ENCODE measurements at regions not wholly inside any gene's neighbourhood (a gene's known extent, or its start where the extent isn't known, plus 50 kb on each side); places are given as distances from the start of the nearest gene placed in this dataset.

DNA sequence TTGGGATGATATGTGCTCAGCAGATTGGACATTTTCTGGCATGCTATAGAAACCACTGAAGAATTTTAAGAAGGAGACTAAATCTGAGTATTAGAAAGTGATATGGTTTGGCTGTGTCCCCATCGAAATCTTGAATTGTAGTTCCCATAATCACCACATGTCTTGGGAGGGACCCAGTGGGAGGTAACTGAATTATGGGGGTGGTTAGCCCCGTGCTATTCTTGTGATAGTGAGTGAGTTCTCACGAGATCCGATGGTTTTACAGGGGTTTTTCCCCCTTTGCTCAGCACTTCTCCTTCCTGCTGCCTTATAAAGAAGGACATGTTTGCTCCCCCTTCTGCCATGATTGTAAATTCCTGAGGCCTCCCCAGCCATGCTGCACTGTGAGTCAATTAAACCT is 535.9 kb upstream of the VRK2 start:
- DNase-seq (ENCODE audit: low spot score) = no peak

DNA sequence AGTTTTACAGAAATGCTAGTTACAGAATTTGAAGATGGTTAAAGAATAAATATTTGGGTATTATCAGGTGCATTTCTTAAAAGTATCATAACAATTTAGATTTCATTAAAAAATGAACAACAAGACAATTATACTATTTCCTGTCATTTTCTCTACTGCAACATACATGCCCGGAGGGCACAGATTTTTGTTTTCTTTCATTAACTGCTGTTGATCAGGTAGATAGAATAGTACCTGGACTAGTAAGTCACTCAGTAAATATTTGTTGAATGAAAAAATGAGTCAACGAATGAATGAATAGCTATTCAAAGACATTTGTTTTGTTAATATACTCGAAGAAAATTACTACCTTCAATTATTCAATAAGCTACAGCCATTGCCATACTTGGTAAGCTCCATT is 531.2 kb upstream of the VRK2 start:
- no peak for DNase-seq (ENCODE audit: low spot score)

DNA sequence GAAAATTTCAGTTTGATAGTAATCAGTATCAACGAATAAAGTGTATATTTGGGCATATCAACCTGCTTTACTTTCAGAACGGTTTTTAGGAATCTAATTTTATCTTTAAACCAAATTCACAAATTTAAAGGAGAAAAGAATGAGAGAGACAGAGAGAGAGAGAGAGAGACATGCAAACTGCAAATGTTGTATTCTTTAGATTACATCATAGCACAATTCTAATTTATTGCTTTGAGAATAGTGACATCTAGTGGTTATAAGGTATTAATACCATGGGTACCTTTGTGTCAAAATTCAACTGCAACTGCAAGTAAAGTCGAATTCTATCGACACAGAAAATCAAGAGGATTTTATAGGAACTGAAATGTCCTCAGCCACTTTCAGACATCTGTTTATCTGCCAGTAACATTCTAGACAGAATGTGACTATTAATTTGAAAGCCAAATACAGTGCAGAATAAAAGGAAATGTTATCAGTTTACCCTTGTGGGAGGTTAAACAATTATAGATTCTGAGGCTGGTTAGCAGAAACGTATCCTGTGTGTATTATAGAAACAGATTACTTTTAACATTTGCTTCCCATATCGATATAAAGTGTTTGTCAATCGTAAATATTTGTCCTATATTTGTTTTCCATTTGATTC is 529.8 kb upstream of the VRK2 start:
- peak; percentile 45 for DNase-seq (ENCODE audit: low spot score)

DNA sequence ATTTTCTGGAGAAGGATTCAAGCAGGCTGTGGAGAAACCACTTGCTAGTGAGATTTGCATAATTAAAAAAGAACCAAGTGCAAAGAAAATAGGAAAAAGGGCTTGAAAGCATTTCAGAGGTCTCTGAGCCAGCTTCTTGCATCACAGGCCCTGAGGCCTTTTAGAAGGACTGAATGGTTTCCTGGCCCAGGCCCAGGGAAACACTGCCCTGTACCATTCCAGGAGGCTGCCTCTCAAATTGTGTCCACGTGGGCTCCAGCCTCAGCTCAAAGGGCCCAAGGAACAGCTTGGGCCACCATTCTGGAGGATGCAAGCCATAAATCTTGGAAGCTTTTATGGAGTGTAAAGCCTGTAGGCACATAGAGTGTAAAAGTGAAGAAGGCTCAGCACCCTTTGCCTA is 523.3 kb upstream of the VRK2 start:
- DNase-seq (ENCODE audit: low spot score) = no peak

DNA sequence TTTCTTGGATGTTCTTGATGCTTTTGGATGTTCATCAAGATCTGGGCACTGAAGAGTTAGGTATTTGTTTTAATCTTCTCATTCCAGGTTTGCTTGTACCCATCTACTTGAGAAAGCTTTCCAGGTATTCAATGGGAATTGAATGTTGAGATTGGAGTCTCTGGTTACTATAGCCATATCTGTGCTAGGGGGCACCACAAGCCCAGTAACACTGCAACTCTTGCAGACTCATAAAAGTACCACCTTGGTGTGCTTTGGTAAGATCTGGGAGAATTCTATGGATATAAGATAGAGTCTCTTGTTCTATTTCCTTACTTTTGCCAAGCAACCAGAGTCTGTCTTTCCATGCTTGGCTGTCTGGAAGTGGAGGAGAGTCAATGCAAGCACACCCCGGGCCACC is 518.9 kb upstream of the VRK2 start:
- DNase-seq (ENCODE audit: low spot score) = no peak

DNA sequence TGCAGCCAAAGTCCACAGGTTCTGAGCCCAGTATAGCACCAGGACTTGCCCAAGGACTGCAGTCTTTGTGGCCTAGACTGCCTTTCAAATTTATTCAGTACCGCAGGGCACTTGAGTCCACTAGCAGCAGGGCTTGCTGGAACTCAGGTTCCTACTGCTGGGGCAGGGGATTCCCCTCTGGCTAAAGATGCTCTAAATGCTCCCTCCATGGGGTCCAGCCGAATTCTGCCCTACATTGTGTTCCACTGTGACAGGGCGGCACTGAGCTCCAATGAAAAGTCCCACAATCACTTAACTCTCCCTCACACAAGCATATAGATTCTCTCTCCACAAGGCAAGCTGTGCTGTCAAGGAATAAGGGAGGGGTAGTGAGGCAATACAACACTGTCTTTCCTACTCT is 518.1 kb upstream of the VRK2 start:
- no peak for DNase-seq (ENCODE audit: low spot score)

DNA sequence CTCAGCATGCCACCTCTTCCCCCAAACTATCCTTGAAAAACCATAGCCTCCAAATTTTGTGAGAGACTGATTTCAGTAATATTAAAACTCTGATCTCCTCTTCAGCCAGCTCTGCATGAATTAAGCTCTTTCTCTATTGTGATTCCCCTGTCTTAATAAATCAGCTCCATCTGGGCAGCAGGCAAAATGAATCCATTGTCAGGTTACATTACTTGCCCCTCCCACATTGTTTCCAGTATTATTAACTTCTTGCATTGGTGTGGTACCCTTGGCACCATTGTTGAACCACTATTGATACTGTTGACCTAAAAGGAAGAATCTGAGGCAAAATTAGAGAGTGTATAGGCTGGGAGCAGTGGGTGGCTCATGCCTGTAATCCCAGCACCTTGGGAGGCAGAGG is 512.2 kb upstream of the VRK2 start:
- no peak for DNase-seq (ENCODE audit: low spot score)

DNA sequence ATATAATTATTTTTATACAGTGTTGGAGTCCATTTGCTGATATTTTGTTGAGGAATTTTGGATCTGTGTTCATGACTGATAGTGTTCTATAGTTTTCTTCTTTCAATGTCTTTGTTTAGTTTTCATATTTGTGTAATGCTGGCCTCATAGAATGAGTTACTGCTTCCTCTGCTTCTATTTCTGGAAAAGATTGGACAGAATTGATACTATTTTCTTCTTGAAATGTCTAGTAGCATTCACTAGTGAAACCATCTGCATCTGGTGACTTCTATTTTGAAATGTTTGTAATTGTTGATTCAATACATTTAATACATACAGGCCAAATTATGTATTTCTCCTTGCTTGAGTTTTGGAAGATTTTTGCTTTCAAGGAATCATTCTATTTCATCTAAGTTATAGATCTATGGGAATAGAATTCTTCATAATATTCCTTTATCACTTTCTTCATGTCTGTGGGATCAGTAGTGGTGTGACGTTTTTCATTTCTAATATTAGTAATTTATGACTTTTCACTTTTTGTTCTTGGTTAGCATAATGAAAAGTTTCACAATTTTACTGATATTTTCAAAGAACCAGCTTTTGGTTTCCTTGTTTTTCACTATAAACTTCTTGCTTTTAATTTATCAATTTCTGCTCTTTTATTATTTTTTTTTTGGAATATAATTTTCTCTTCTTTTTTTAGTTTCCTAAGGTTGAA is 509.9 kb upstream of the VRK2 start:
- DNase-seq (ENCODE audit: low spot score) = no peak

DNA sequence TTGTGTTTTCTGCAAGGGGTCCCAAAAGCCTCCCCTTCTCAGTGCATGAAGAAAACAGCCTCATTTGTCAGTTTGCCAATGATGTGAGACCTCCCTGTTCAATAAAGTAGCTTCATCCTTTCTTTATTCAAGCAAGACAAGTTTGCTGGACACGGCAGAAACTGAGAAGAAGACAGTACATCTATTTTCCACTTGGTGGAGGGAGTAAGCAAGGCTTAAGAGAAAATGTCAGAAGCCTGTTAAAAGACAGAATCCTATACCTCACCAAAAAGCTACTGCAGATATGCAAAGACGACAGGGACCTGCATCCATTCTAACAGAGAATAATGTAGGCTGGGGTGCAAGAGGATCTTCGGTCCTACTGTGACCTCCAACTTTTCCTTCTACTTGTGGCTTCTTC is 506.8 kb upstream of the VRK2 start:
- no peak for DNase-seq (ENCODE audit: low spot score)

DNA sequence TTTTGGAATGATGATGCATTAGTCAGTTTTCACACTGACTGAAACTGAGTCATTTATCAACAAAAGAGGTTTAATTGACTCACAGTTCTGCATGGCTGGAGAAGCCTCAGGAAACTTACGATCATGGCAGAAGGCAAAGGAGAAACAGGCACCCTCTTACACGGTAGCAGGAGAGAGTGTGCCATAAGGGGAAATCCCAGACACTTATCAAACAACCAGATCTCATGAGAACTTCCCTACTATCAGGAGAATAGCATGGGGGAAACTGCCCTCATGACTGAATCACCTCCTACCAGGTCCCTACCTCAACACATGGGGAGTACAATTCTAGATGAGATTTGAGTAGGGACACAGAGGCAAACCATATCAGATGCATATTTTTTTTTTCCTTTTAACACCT is 504.5 kb upstream of the VRK2 start:
- DNase-seq (ENCODE audit: low spot score) = no peak

DNA sequence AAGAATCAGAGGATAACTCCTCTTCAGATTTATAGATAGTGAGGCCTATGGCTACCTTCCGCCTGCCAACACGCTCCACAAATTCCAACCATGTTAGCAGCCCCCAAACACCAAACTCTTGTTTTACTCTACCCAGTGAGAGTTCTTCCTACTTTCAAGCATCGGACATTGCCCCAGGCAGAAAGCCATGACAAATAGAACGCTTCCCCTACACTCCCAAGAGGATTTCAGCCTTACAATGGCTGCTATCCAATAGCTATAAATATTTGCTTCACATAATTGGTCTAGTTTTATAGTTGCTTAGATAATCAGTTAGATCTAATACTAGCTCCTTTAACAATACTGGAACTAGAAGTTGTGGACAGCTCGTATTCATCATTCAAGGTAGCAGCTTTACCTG is 503.4 kb upstream of the VRK2 start:
- no peak for DNase-seq (ENCODE audit: low spot score)

DNA sequence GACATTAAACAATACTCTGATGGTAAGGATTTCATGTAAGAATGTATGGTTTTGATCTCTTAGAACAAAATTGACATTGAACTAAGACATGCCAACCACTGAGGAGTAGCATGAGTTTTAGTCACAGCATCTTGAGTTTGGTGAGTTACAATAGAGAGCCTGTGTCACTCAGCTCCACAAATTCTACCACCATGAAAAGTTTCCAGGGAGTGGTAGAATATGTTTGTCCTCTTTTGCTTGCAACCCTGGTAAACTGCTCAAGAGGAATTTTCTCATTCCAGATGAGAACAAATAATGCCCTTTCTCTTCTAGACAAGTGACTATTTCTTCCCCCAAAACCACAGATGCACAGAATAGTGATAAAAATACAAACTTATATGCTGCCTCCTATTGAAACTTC is 502.0 kb upstream of the VRK2 start:
- DNase-seq (ENCODE audit: low spot score) = no peak

DNA sequence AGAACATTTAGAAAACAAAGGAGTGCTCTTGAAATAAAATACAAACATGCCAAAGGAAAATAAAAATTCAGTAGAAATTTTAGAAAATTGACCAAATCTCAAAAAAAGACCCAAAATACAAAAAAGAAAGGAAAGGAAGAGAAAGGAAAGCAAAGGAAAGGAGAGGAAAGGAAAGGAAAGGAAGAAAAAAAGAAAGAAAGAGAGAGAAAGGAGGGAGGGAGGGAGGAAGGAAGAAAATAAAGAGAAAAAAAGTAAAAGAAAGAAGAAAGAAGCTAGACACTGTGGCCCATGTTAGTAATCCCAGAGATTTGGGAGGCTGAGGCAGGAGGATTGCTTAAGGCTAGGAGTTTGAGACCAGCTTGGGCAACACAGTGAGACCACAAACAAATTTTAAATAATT is 500.1 kb upstream of the VRK2 start:
- no peak for DNase-seq (ENCODE audit: low spot score)

DNA sequence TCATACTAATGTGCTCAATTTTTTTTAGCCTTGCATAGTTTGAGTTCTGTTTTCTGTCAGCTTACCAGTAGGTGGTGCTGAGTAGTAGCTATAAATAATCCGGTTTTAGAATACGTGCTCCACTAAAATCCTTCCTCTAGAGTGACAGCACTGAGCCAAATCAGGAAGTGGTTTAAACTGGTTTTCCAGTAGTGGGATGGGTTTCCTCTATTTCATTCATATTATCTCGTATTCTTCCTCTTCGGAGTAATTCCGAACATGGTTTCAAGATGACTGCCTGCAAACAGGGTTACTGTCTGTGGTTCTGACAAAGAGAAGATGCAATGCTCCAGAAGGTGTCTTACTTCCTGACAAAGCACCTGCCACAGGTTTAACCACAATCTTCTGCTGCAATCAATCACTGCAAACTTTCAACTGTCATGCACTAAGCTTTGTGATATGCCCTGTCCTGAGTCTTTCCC is 496.9 kb upstream of the VRK2 start:
- DNase-seq (ENCODE audit: low spot score) = peak; percentile 27

DNA sequence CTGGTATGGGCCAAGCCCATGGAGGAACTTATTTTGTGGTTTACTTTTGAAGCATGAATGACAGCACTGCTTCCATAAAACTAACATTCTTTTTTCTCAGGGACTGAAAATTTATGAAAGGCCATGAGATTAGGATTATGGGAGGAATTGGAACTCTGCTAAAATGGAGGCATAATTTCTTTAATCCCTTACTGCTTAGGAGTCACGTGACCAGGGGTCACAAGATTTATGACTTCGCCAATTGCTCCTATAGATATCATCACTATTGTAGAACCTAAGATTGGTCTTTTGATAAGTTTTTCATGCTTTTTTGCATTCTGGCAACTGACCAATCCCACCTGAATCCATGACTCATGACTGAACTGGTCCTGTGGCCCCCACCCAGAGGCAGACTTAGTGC is 495.7 kb upstream of the VRK2 start:
- DNase-seq (ENCODE audit: low spot score) = no peak

DNA sequence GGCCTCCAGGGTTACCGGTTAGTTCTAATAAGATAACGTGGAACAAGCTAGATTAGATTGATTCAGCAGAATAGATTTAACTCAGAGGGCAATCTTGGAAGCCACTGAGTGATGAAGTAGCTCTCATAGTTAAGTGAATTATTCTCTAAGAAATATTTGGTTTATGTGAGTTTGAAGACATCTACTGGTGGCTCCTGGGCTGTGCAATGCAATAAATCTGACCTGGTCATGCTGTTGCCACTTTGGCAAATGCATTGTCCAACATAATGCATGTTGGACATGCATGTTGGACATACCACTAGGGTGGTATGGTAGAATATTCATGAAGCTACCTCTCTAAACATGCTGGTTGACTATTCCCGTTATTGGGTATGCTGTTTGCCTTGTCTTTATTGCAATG is 493.7 kb upstream of the VRK2 start:
- no peak for DNase-seq (ENCODE audit: low spot score)

DNA sequence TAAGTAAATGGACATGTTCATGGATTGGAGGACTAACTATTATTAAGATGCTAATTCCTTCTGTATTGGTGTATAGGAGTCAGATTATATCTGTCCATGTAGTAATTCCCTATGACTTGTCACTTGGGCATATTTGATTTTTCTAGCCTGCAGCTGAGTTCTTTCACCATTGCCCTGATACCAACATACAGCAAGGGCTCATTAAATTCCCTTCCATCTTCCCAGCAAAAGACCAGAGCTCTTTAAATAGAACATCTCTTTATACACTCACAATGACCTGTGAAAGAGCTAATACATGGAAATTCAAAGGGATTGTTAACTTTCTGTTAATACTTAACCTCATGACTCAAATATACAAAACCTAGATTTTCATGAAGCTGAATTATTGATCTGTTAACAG is 492.3 kb upstream of the VRK2 start:
- DNase-seq (ENCODE audit: low spot score) = no peak

DNA sequence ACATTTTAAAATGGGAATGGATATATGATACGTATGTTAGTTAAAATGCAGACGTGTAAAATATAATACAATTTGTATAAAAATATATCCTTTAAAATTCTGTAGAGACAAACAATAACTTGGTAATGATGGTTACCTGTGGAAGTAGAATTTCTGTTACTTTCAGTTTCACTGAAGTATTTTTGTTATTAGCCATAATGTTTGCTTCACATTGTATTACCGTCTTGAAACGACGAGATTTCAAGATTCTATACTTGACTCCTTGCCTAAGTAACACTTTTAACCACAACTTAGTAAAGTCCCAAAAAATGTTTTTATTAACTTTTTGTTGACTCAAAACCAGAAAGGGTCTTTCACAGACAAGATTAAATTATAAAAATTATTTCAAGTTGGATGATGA is 488.3 kb upstream of the VRK2 start:
- DNase-seq (ENCODE audit: low spot score) = no peak

DNA sequence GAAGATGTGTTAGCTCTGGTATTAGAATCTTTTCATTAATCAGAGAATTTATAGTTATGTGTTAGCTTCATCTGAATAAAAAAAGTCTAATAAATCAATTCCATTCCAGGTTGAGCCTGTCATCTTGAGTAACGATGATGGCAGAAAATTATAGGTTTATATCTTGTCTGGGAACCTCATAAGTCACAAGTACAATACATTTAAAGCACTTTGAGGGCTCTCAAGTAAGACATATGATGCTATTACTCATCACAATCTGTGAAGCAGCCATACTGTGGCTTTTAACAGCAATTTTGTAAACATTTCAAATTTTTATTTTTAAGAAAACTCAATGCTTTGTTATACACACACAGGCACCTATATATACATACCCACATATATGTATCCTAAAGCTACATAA is 484.1 kb upstream of the VRK2 start:
- no peak for DNase-seq (ENCODE audit: low spot score)

DNA sequence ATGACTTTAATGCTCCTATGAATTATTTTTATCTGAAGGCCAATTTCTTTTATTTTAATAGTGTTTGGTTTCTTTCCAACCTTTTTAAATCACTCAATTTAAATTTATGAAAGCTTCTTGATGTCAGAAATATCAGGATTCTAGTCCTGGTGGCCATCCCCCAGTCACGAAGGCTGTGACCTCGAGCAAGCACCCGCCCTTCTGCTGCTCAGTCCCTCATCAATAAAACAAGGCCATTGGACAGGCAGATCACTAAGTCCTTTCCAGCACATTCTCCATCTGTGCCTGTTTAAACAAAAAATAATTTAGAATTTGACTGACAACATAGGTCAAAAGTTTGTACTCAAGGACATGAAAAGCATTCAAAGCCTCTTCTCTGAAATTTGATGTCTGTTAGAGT is 483.6 kb upstream of the VRK2 start:
- DNase-seq (ENCODE audit: low spot score) = no peak

DNA sequence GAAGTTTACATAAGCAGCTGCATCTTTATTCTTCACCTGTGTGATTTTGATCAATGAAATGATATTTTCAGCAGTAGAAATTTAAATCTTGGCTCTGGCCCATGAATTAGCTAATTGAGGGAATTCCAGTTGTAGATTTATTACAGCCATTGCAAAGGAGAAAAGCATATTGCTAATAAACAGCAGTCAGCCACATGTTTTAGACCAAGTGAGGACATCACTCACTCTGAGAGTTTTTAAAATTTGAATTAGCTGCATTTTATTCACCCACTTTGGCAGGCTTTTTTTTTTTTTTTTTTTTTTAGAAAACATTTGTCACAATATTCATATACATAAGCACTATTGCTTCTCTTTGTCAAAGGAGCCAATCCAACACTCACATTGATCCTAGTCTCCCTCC is 479.4 kb upstream of the VRK2 start:
- no peak for DNase-seq (ENCODE audit: low spot score)

DNA sequence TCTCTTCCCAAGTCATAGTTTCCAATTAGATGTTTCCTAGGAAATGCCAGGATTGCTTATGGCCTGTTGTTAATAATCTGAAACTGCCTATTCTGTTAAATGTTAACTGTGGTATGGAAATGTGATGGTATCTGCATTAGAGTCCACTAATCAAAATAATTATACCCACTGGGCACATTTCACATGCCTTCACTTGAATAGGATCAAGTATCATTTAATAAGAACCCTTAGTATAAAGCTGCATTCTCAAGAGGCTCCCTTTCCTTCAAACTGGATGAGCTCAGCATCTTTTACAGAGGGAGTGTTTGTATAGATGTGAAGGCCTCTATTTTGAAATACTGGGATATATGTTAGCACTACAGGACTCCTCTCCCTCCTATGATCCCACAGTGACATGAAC is 477.2 kb upstream of the VRK2 start:
- DNase-seq (ENCODE audit: low spot score) = no peak

DNA sequence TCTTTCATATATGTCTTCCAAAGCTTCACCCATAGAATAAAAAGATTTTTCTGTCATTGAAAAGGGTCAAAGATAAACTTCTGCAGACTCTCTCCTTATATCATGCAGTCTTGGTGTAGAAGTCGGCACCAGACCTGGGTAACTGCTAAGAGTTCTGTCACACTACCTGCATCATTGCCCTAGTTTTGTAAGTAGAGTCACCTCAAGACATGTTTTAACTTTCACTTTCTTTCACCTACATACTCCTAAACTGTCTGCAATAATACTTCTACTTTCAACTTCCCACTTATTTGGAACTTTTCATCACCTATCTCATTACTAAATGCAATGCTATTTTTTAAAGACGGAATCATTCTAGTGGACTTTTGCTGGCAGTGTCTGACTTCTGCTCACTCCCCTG is 475.6 kb upstream of the VRK2 start:
- DNase-seq (ENCODE audit: low spot score) = no peak

DNA sequence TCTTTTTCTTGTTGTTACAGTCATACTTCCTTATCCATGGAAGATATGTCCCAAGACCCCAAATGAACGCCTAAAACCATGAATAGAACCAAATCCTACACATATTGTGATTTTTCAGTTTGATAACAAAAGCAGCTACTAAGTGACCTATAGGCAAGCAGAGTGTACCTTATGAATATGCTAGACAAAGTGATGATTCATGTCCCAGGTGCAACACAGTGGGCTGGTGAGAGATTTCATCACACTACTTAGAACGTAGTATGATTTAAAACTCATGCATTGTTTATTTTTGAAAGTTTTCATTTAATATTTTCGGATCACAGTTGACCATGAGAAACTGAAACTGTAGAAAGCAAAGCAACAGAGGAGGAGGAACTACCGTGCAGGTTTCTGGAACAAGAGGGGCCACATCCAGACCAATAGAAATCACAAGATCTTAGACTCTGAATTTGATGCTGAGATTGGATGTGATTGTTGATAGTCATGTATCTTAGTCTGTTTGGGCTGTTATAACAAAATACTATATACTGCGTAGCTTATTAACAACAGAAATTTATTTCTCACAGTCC is 470.8 kb upstream of the VRK2 start:
- DNase-seq (ENCODE audit: low spot score) = no peak

Measured in iPS-NIHi11 (cell line).